HG02970 (cell line): ENCODE measurements at regions not wholly inside any gene's neighbourhood (a gene's known extent, or its start where the extent isn't known, plus 50 kb on each side); places are given as distances from the start of the nearest gene placed in this dataset.

ENCODE experiments used
- ATAC-seq: cut with Tn5 transposase; IDR thresholded peaks from one replicate; pipeline ENCODE4 v1.9.1; 2021; ENCODE audit warnings: mild to moderate bottlenecking, moderate library complexity, moderate number of reproducible peaks; ENCODE audit not compliant: unreplicated experiment, low FRiP score

DNA sequence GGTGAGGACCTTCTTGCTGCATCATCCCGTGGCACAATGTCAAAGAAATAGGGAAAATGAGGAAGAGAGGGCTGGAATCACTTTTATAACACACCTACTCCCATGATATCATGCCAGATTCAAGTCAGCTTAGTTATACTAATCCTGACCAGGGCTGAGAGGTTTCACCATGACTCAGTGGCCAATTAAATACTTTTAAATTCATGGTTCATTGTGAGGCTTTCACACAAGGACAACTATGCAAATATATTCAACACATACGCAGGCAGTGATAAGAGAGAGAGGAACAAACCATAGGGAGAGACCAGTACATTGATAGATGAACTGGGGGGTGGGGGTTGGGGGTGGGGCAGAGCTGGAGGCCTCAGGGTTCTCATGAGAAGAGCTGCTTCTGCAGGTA lies 313.1 kb downstream of the LRFN2 start:
- ATAC-seq = no peak

DNA sequence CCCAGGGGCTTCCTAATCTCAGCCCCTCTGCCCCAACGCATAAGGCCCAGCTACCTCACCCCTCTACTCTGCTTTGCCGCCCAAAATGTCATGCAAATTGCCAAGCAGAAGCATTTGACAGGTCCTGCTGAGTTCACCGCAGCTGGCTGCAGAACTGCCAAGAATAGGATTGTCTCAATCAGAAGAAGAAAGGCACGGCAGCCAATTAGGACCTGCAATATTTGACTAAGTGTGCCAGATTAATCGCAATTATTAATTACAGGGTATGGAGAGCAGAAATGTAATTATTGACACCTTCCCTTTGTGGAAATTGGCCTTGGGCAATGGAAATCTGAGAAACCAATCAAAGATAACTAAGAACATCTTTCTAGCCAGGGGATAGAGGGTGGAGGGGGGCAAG lies 318.6 kb downstream of the LRFN2 start:
- ATAC-seq = no peak

DNA sequence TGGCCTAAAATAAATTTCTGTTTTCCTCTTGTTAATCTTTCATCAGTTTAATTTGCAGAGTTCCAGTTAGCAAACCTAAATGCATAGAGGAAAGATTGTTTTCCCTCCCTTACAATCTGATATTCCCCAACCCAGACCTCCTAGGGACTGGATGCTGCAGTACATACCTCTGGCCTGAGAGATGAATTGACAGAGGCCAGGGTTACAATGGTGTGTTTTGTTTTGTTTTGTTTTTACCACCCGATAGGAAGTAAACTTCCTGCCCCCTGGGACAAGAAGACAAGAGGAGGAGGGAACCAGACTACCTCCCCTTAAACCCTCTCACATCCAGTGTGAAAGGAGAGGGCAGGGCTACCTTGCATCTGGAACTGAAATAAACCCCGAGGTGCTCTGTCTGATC lies 319.0 kb downstream of the LRFN2 start:
- no peak for ATAC-seq

DNA sequence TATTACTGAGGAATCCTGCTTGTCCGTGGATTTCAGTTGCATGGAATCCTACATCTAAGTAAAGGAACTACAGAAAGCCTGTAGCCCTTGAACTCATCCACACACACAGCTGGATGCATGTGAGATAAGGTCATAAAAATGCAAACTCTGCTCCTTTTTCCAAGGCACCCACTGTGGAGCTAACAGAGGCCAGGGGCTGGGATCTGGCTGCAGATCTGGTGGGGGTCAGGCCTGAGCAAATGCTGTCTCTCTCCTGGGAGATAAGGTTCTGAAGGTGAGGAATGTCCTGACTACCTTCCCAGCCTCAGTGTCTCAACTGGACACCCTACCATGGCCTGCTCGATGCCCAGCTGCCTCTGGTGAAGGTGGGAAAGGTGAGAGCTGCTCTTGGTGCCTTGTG lies 321.5 kb downstream of the LRFN2 start:
- ATAC-seq = no peak

DNA sequence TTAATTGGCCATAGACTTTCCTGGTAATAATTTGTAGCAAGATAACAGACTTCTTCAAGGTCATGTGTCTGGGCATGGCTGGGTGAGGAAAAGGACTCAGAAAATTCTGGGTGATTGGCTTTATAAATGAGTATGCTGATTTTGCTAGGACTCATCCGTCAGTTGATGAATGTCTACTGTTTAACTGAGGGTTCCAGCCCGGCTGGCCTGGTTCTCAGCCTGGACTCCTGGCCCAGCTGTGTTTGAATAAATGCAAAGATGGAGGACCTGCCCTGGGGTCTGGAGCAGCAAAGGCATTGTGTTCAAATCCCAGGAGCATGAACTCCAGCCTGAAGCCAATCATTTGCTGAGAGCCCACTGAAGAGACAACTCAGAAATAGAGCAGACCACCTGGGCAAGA lies 323.2 kb downstream of the LRFN2 start:
- ATAC-seq = no peak

DNA sequence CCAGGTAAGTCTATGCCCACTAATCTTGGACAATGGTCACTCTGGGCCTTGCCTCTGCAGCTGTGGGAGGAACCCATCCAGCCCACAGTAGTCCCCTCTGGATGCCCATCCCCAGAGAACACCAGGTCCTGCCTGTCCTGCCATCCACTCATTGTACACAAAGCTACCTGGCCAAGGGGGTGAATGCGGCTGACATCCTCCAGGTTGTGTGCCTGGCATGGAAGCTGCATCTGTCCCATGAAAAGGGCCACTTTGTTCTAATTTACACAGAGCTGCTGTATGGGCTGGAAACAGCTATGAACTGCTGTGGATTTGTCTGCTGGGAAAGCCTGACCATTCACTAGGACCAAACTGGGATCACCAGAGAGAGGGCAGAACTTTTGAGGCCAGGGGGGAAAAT lies 324.8 kb downstream of the LRFN2 start:
- ATAC-seq = no peak

DNA sequence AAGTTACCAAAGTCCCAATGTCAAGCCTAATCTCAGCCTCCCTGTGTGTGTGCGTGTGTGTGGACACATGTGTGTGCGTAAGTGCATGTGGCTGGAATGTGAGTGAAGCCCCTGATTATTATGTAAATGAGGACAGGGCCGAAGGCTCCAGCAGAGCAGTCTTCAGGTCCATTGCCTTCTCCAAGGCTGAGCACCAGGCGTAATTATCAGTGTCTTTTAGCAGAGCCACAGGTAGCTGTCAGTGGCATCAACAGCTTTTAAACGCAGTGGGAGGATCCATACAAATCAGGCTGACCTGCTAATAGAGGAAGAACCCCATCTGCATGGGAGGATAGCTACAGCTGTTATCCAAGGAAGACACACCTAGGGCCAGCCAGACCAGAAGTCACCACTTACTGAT lies 324.3 kb upstream of the MOCS1 start:
- ATAC-seq = no peak

DNA sequence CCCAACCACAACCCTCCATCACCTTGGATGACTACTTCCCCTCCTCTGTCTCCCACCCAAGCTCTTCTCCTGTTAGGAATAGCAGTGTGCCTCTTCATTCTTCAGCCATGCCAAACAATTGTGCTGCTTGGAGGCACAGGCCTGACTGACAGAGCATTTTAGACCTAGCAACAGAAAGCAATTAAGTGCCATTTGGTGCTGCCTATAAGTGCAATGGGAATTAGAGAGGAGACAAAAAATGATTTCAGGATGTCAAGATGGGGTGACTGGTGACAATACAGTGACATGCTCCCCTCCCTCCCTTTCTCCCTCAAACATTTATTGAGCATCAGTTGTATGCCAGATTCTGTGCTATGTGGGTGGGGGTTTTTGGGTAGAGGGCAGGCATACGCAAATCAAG lies 322.6 kb upstream of the MOCS1 start:
- no peak for ATAC-seq

DNA sequence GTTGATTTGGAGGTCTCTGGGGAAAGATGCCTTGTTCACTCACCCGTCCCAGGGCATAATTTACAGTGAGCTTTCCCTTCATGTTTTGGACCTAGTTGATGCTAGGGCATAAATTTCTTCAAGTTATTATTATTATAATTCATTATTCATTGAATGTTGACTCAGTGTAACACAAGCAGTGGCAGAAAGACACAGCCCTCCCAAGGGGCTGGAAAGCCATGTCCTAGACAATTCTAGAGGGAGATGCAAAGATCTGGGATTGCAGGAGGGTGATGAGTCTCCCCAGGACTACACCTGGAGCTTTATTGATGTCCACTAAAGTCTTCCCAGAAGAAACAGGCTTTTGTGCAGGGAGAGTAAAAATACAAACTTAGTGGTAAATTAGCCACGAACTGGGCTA lies 322.0 kb upstream of the MOCS1 start:
- ATAC-seq = no peak

DNA sequence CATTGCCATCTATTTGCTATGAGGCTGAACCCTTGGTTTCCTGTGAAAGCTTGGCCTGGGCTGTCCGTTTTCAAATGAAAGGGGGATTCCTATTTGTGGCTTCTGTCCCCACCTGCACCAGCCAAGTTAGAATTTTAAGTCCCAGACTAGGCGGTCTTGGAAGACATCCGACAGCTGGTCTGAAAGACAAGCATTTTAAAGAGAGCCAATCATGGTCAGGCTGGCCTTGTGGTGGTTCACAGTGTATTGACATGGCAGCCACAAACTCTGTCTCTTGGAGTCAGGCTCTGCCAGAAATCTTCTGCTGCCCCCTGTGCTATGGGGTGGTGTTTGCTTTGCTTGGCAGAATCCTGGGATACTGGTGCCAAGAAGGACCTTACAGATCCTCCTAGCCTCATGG lies 319.2 kb upstream of the MOCS1 start:
- ATAC-seq = no peak

DNA sequence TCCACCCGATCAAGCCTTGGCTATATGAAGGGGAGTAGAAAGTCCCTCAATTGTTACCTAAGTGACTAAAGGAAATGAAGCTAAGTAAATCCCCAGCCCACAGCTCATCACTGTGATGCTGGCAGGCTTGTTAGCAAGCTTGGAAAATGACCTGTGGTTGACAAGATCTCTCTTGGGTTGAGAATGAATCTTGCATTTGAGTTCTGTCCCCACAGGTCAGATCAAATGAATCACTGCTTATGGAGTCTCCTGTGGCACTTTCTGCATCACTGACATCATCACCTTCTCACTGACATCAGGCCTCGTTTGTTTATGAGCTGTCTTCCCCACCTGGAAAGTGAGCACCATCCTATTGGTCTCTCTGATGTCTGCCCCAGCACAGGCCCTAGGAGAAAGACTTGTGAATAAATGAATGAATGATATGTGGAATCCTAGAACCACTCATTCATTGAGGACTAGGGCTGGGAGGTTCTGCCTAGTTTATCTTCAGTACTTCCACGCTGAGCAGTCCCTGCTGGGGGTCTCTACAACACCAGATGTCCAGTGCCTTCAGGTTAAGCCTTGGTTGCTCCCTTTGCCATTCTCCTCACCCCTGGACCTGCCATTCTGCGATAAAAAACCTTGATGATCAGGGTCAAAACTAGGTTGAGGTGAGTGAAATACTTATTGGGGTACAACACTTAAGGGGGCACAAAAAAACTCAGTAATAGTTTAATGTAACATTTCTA lies 318.4 kb upstream of the MOCS1 start:
- ATAC-seq = no peak

DNA sequence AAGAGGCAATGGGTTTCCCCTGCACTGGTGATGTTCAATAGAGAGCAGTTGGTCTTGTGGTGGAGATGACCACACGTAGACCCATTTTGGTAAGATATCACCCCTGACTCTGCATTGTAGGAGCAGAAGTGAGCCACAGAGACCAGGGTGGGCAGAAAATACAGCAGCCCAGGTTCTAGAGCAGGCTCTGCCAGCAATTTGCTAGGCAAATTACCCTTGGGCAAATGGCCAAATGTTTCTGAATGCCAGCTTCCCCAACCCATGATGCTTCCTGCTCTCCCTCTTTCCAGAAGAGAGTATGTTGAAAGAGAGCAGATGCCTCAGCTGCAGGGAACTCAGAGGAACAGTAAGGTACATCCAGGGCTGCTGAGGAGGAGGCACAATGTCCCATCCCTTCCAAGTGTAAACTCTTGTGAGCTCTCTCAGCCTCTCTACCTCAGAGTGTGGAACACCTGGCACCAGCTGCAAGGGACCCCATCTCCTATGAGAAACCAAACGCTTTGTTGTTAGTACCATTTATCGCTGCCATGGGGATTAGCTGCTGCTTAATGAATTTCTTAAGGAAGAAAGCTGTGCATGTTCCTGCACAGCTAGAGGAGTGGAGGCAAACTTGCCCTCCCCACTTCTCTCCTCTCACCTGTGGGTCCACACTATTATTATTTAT lies 317.5 kb upstream of the MOCS1 start:
- no peak for ATAC-seq

DNA sequence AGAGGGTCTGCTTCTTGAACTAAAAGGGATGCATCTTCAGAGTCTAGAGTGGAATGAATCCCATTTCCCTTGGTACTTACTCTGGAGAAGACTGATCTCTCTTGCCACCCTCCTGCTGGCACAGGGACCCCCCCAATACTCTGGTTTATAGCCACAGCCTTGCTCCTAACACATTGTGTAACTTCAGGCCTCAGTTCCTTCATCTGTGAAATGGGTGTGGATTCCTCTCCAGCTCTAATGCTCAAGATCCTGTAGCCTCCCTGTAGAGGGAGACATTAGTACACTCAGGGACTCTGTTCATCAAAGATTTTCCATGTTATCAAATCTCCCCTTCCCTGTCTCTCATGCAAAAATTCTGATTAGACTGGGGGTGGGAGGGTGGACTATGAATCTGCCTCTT lies 315.7 kb upstream of the MOCS1 start:
- ATAC-seq = no peak

DNA sequence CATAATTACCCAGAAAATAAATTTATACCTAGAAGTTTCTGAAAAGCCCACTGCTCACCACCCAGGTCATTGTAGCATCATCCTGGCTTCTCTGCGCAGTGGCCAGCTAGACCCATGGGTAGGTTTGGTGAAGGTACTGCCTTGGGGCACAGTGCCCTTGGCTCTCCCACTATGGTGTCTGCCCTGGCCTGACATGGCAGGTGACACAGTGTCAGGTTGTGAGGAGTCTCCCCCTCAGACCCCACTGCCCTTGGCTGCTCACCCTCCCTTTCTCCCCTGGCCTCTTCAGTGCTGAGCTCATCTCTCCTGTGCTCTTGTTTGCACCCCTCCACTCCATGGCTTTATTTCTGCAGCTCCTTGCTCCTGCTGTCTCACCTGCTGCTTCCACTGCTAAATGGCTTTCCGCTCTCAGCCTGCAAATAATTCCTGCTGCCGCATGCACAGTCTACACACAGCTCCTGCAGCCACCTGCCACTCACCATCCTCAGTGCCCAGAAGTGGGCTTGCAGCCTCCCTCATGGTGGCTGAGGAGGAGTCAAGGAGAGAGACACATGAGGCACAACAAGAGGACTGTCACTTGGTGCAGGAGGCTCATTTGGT lies 313.4 kb upstream of the MOCS1 start:
- ATAC-seq = no peak

DNA sequence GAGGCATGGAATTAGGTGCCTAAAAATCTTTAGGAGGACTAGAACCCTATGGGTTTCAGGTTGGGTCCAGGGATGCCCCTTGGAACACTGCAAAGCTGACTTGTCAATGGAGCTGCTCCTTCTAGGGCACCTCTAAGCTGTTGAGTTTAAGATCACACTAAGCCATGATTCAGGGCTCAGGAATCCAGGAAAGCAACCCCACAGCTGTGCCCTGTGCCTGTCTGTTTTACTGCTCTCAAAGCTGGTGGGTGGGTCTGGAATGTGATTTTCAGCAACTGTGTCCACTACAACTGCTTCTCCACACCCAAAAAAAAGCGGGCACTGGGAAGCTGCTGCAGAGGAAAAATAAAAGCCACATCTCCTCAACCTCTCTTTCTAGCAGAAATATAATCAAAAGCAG lies 310.4 kb upstream of the MOCS1 start:
- no peak for ATAC-seq

DNA sequence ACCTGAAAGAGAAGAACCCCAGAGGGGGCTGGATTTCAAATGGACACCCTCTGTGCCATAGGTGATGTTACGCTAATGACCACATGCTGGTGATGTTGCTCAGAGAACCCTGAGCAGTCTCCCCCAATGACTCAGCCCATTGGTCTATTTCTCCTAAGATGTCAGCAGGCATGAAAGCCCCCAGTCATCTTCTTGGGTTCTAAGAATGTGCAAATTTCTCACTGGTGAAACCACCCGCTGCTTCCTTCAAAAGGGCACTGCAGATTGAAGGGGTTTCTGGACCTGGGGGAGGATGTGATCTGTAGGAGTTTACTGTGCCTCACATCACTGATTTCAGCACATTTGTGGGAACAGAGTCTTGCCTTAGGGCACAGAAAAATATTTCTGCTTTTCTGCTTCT lies 298.4 kb upstream of the MOCS1 start:
- no peak for ATAC-seq

DNA sequence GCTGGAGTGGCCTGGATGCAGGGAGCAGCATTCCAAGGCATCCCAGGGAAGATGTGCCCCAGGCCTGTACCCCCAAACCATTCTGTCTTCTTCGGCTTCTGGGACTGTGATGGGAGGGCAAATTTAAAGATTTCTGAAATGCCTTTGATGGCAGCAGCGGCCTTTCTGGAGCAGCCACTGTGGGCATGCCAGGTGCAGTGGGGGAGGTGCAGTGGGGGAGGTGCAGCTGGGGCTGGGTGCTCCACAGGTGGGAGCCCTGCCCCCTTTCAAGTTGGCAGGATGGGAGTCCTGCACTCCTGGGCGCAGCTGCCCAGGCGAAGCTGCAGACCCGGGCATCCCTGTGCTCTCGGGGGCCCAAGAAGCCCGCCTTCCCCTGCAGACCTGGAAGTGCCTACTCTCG lies 293.5 kb upstream of the MOCS1 start:
- ATAC-seq = no peak

DNA sequence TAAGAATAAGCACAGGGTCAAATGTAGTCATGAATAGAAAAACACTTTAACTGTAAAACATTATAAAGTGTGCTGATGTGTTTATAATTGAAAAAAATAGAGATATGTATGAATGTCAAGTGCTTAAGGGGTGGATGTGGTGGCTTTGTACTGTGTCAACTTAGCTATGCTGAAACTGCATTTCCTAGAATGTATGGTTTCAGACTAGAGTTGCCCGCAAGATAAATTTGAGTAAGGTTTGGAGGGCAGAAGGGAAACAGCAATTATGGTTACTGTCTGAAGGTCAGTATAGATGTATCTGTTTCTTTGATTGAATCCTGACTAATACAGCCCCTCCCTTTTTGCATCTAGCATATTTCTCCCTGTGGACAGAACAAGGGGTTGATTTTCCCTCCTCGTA lies 288.1 kb upstream of the MOCS1 start:
- ATAC-seq = no peak

DNA sequence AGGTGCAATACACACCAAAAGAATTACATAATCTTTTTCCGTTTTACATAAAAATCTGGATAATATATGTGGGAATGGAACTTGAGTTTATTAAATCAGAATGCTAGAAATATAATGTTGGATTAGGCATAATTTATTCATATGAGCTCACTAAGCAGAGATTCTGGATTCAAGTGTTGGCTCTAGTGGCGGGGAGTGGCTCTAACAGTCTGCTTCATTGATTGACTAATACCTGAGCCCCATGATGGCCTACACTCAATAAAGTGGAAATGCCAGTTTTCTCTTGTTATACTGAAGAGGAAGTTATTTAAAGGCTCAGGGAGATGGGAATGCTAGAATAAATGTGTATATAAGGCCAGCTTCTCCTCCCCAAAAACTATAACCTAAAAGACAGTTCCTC lies 285.5 kb upstream of the MOCS1 start:
- no peak for ATAC-seq

DNA sequence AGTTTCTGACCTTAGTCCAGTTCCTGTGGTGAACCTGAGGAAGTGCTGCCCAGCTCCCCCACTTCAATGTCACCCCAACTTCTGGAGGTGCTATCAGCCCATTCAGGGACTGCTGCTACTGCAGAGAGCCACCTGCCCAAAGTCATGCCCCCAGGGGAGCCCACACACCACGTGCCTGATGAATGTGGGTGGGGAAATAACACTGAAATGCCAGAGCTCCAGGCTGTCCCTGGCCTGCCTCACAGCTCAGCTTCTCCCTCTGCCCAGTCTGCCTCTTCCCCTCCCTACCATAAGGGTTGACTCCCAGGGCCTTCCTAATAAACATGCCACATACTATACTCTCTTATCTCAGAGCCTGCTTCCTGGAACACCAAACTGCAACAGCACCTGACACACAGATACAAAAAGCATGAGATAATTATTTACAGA lies 276.4 kb upstream of the MOCS1 start:
- no peak for ATAC-seq

DNA sequence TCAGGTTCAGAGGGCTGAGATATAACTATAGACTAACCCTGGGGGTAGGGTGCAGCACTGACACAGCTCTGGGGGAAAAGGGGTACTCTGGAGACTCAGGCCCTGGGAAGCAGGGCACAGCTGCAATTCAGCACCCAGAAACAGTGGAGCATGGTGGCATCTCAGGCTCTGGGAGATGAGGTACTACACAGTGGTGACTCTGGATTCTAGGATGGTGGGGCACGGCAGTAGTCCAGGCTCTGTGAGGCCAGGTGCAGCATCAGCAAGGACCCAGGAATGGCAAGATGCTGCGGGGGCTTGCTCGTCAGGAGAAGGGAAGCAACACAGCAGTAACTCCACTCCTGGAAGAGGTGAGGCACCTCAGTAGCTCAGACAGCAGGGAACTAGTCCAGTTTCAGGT lies 271.5 kb upstream of the MOCS1 start:
- ATAC-seq = no peak

DNA sequence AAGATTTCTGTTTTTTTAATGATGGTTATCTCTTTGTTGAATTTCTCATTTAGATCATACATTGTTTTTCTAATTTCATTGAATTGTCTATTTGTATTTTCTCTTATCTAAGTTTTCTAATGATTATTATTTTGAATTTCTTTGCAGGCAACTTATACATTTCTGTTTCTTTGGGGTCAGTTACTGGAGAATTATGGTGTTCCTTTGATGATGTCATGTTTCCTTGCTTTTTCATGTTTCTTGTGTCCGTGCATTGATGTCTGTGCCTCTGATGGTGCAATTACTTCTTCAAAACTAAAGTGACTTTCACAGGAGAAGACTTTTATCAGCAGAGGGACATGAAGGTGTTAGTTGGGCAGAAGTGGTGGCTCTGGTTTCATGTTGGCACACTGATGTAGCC lies 270.7 kb upstream of the MOCS1 start:
- ATAC-seq = no peak
